GM12872 (cell line): ENCODE measurements at regions not wholly inside any gene's neighbourhood (a gene's known extent, or its start where the extent isn't known, plus 50 kb on each side); places are given as distances from the start of the nearest gene placed in this dataset.

Experiments
- CTCF ChIP-seq: IDR thresholded peaks from 3 replicates; pipeline ENCODE4 v1.5.1; 2011; ENCODE audit warnings: low read depth, mild to moderate bottlenecking, low read length, moderate library complexity; ENCODE audit not compliant: insufficient read depth

GRCh38 chr3:197397838-197398237 is 99.4 kb upstream of the DLG1 start:
- TF ChIP-seq CTCF: no peak

GRCh38 chr3:197394464-197395321 is 96.3 kb upstream of the DLG1 start:
- TF ChIP-seq CTCF: no peak

- no peak for TF ChIP-seq CTCF
These were observed 95.3 kb upstream of the DLG1 start for GRCh38 chr3:197393711-197394110.

GRCh38 chr3:197392961-197393360 is 94.5 kb upstream of the DLG1 start:
- no peak for TF ChIP-seq CTCF

- TF ChIP-seq CTCF: no peak
These were observed 83.0 kb upstream of the DLG1 start for GRCh38 chr3:197381371-197381770.

- no peak for TF ChIP-seq CTCF
These were observed 82.4 kb upstream of the DLG1 start for GRCh38 chr3:197380786-197381185.

- no peak for TF ChIP-seq CTCF
These were observed 80.7 kb upstream of the DLG1 start for GRCh38 chr3:197378985-197379718.
